Activated CD8-positive, alpha-beta T cell treated with anti-CD3 and anti-CD28 coated beads for 36 hours (primary cell): ENCODE measurements at regions not wholly inside any gene's neighbourhood (a gene's known extent, or its start where the extent isn't known, plus 50 kb on each side); places are given as distances from the start of the nearest gene placed in this dataset.
"Not testable (repeated sequence)": the region's sequence is repeated elsewhere in the genome, so short reads cannot be mapped to it uniquely, and the experiment has no call there.

Experiments
- ATAC-seq: fragments of 200-7000 bp; cut with Tn5 transposase; one replicate; pipeline ENCODE4 v1.10.0; 2021; ENCODE audit warnings: mild to moderate bottlenecking, moderate library complexity
- CTCF ChIA-PET: fragments of 350-600 bp; sonication (Branson Sonifier 250); formaldehyde crosslinking; loops from one replicate; lab custom pipeline; 2021; ENCODE audit warnings: antibody characterized with exemption; lab: Charles Lee
- POLR2A ChIA-PET: fragments of 350-600 bp; sonication (Branson Sonifier 250); formaldehyde crosslinking; loops from one replicate; lab custom pipeline; 2021; ENCODE audit warnings: antibody characterized with exemption; lab: Charles Lee
- DNase-seq: peaks from one replicate; pipeline ENCODE4 v3.0.0-alpha.2; 2020
- H3K27ac Mint-ChIP-seq: one replicate; pipeline ENCODE4 v1.8.0; 2021; ENCODE audit warnings: mild to moderate bottlenecking, mixed read lengths
- H3K27me3 Mint-ChIP-seq: one replicate; pipeline ENCODE4 v1.8.0; 2021; ENCODE audit warnings: mixed read lengths
- H3K36me3 Mint-ChIP-seq: one replicate; pipeline ENCODE4 v1.8.0; 2021; ENCODE audit warnings: low read depth, mixed read lengths
- H3K4me1 Mint-ChIP-seq: one replicate; pipeline ENCODE4 v1.8.0; 2021; ENCODE audit warnings: low read depth, mixed read lengths
- H3K4me3 Mint-ChIP-seq: one replicate; pipeline ENCODE4 v1.8.0; 2021; ENCODE audit warnings: mild to moderate bottlenecking, moderate library complexity, mixed read lengths
- H3K9me3 Mint-ChIP-seq: one replicate; pipeline ENCODE4 v1.8.0; 2021; ENCODE audit warnings: mixed read lengths
- intact Hi-C: fragments of 100-400 bp; cut with micrococcal nuclease; formaldehyde crosslinking; loops from one replicate; pipeline ENCODE4 v1.10.0; 2022
- TF ChIP-seq, protein P1 (sequence below): fragments of 200-600 bp; IDR thresholded peaks from one replicate; pipeline ENCODE4 v1.8.0; 2022; ENCODE audit warnings: antibody characterized with exemption, mild to moderate bottlenecking

DNA sequence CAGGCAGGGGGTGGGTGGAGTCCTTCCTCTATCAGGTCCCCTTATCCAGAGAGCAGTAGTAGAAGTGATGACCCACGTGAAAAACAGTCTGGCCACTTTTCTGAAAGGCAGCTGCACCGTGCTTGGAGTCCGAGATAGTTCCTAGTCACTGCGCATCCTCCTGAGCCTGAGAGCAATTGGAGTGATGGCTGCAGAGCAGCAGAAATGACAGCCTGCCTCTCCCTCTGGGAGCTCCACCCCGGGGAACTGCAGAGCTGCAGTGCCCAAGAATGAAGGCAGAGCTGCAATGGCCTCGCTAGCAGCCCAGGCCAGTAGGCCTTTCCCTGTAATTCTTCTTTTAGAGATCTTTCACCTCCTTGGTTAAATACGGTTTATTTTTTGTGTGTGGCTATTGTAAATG lies 82.6 kb downstream of the CETN3 start:
- TF ChIP-seq, protein P1, sequence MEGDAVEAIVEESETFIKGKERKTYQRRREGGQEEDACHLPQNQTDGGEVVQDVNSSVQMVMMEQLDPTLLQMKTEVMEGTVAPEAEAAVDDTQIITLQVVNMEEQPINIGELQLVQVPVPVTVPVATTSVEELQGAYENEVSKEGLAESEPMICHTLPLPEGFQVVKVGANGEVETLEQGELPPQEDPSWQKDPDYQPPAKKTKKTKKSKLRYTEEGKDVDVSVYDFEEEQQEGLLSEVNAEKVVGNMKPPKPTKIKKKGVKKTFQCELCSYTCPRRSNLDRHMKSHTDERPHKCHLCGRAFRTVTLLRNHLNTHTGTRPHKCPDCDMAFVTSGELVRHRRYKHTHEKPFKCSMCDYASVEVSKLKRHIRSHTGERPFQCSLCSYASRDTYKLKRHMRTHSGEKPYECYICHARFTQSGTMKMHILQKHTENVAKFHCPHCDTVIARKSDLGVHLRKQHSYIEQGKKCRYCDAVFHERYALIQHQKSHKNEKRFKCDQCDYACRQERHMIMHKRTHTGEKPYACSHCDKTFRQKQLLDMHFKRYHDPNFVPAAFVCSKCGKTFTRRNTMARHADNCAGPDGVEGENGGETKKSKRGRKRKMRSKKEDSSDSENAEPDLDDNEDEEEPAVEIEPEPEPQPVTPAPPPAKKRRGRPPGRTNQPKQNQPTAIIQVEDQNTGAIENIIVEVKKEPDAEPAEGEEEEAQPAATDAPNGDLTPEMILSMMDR = no peak
- Mint-ChIP-seq H3K4me3 (no peak overlapping the region), H3K9me3 (no peaks in the 10 kb centered on the region), H3K4me1 (no peaks in the 10 kb centered on the region), H3K27ac (no peak overlapping the region), H3K36me3 (no peaks in the 10 kb centered on the region), H3K27me3 (peaks cover 17% of the 10 kb centered on the region)
- ChIA-PET CTCF (no interaction called here), POLR2A (no interaction called here)
- intact Hi-C loops = no loop called here
- no peak for DNase-seq
- ATAC-seq = no peak

DNA sequence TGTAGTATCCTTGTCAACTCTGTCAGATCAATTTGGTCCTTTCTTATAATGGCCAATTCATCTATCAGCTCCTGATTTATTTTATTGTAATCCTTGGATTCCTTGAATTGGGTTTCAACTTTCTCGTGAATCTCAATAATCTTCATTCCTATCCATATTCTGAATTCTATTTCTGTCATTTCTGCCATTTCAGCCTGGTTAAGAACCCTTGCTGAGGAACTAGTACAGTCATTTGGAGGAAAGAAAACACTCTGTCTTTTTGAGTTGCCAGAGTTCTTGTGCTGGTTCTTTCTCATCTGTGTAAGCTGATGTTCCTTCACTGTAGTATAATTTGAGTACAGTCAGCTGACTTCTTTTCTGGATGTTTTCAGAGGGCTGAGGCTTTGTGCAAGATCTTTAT lies 84.5 kb downstream of the CETN3 start:
- CTCF ChIA-PET = no interaction called here
- intact Hi-C loops = no loop called here
- POLR2A ChIA-PET = no interaction called here

GRCh38 chr5:90320348-90320747 lies 89.2 kb downstream of the CETN3 start:
- ATAC-seq, intact Hi-C loops, H3K36me3 Mint-ChIP-seq, POLR2A ChIA-PET, DNase-seq, H3K4me3 Mint-ChIP-seq, H3K27ac Mint-ChIP-seq, H3K4me1 Mint-ChIP-seq: not testable (repeated sequence)
- CTCF ChIA-PET = interaction anchor here (1.3 kb wide), 1 partner anchor 210 kb away, joined by 3 read pairs; no protein-coding TSS in a partner anchor
- peaks cover 11% of the 10 kb centered on the region for H3K27me3 Mint-ChIP-seq
- H3K9me3 Mint-ChIP-seq = peaks cover 10% of the 10 kb centered on the region

More for the DNA sequence above, 84.5 kb downstream of the CETN3 start:
- no peaks in the 10 kb centered on the region for H3K4me1 Mint-ChIP-seq
- TF ChIP-seq, protein P1 = no peak
- H3K27me3 Mint-ChIP-seq = peaks cover 18% of the 10 kb centered on the region
- DNase-seq (no peak), ATAC-seq (no peak)
- no peaks in the 10 kb centered on the region for H3K36me3 Mint-ChIP-seq
- H3K27ac Mint-ChIP-seq = no peak overlapping the region
- H3K4me3 Mint-ChIP-seq = no peak overlapping the region
- H3K9me3 Mint-ChIP-seq = peaks cover 10% of the 10 kb centered on the region

GRCh38 chr5:90312027-90312426 lies 97.5 kb downstream of the CETN3 start:
- ATAC-seq = no peak
- Mint-ChIP-seq H3K27me3 (peaks cover 1% of the 10 kb centered on the region), H3K27ac (no peak overlapping the region), H3K36me3 (no peaks in the 10 kb centered on the region), H3K9me3 (no peaks in the 10 kb centered on the region), H3K4me3 (no peak overlapping the region), H3K4me1 (no peaks in the 10 kb centered on the region)
- TF ChIP-seq, protein P1 = no peak
- CTCF ChIA-PET = no interaction called here
- DNase-seq = no peak
- intact Hi-C loops = no loop called here
- POLR2A ChIA-PET = no interaction called here

- ChIA-PET CTCF (interaction anchor here (1.1 kb wide), 1 partner anchor 20 kb away, joined by 4 read pairs; no protein-coding TSS in a partner anchor), POLR2A (no interaction called here)
- H3K9me3 Mint-ChIP-seq = no peaks in the 10 kb centered on the region
- H3K4me1 Mint-ChIP-seq = no peaks in the 10 kb centered on the region
- no peak overlapping the region for H3K4me3 Mint-ChIP-seq
- DNase-seq = no peak
- H3K36me3 Mint-ChIP-seq = no peaks in the 10 kb centered on the region
- peaks cover under 1% of the 10 kb centered on the region for H3K27me3 Mint-ChIP-seq
- TF ChIP-seq, protein P1 = no peak
- H3K27ac Mint-ChIP-seq = no peak overlapping the region
- ATAC-seq = no peak
- intact Hi-C loops = no loop called here
Measured at GRCh38 chr5:90311401-90311800, 98.2 kb downstream of the CETN3 start.
